SKM-1 (cell line): ENCODE measurements at regions not wholly inside any gene's neighbourhood (a gene's known extent, or its start where the extent isn't known, plus 50 kb on each side); places are given as distances from the start of the nearest gene placed in this dataset.

Experiments
- DNase-seq: peaks from one replicate; lab custom pipeline; 2025; ENCODE audit not compliant: unreplicated experiment; lab: John Stamatoyannopoulos, UW

DNA sequence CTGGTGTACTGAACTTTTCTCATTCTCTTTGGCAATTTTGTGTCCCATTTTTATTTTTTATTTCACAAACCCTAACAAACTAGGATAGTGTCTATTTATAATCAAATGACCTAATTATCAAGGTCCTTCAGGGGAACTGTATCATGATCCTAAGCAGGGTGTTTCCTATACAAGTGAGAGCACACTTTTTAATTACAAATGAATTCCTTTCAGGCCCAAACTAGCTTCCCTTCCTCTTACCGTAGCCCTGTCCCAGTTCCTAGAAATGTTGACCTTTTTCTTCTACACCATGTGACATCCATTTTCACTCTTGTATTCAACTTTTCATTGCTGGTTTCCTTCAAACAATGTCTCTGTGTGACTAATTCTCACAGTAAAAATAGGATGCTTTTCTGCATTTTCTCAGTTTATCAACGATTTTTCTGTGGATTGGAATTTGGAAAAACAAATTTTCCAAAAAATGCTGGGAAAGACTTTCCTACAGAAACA lies 411.4 kb downstream of the CCDC91 start:
- no peak for DNase-seq

DNA sequence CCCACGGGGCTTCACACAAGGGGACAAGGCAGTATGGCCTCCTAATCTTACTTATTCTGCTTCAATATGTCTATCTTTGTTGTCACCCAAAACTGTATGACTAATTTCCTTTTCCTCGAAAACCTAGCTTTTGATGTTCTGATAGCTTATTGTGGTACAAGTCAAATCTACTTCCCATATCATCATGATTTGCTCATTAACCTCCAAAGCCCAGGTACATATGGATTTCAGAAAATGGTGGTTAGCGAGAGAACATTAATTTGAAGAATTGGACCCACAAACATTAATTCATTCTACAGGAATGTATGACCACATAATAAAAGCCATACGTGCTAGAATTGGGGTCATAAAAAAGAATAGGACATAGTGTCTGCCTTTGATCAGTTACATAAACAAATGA lies 412.5 kb downstream of the CCDC91 start:
- DNase-seq = no peak

DNA sequence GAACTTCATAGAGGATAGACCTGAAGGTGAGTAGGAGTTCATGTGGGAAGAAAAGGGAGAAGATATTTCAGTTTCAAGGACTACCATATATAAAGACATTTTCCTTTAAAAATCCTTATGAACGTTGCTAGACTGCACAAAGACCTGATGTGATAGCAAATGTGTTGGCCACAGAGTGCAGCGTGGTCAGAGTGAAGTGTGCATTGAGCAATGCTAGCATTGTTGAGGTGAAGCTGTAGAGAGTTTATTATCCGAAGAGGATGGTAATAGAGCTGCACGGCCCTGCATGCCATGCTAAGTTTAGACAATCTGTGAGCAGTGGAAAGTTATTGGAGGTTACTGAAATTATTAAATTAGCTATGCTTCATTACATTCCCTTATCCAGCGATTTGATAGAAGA lies 413.0 kb downstream of the CCDC91 start:
- no peak for DNase-seq

GRCh38 chr12:28603801-28604200 lies 413.5 kb downstream of the CCDC91 start:
- DNase-seq = no peak

DNA sequence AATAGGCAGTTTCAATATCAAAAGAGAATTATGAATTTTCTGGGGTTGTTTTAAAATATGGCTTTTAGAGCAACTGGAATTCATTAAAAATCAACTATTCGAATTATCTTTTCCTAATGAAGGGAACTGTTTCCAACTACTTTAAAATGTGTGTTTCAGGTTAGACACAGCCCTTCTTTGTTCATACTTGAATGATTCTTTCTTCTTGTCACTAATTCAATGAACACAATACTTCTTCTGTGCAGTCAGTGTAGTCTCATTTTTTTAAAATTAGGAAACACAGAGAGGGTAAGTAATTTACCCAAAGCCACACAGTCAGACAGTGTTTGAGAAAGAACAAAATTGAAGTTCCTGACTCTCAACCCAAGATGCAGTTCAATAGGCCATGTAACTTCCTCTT lies 414.0 kb downstream of the CCDC91 start:
- DNase-seq = no peak

DNA sequence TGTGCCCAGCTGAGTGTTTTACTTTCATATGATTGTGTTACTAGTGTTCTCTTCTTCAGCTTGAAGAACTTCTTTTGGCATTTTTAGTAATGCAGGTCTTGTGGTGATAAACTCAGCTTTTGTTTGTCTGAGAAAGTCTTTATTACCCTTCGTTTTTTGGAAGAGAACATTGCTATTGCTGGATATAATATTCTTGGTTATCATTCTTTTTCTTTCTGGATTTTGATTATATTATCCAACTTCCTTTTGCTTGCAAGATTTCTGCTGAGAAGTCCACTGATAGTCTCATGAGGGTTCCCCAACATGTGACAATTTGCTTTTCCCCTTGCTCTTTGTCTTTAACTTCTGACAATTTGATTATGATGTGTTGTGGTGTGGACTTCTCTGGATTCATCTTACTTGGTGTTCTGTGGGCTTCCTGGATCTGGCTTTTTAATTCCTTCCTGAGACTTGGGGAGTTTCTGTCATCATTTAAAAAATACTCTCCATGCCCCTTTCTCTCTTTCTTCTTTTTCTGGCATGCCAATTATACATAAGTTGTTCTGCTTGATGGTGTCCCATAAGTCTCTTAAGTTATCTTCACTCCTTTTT lies 416.8 kb downstream of the CCDC91 start:
- DNase-seq = no peak

DNA sequence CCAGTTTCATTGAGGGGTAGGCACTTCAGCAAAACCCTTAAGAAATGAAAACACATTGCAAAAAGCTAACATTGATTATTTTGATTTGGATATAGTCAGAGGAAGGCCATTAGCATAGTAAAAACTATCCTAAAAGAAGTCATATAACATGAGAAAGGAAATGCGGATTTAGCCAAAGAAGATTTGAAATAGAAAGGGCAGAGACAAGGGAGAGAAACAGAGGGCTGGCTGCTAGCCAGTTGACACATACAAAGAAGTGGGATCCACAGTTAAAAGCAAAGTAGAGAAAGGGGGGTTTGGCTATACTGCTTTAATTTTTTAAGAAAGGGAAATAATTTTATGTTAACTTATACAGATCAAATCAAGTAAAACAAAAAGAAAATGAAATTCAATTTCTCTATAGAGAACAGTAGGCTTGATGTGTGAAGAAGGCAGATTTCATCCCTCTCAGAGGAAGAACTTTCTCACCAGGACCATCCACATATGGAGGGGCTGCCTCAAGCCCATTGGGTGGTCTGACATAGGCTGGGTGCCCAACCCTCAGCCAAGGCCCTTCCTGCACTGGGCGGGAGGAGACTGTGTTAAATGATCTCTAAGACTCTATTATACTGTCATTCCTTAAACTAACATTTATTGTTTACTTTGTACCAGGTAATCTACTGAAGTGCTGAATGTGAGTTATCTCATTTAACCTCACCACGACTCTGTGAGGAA lies 420.3 kb downstream of the CCDC91 start:
- no peak for DNase-seq

DNA sequence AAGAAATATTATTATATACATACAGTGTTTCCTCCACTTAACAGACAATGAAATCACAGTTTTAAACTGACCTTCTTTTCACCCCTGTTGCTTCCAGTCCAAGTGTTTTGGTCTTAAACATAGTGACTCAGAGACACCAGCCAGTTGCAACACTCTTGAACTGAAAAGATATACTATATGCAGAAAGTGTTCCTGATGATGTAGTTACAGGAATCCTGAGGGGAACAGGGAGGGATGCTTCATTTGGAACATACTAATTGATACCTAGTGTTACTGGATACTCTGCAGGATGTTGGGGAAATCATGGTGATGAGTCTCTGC lies 420.8 kb downstream of the CCDC91 start:
- no peak for DNase-seq

- DNase-seq = no peak
Observed at GRCh38 chr12:28611449-28611848, 421.2 kb downstream of the CCDC91 start.

- no peak for DNase-seq
Observed at GRCh38 chr12:28618171-28618570, 427.9 kb downstream of the CCDC91 start.

- no peak for DNase-seq
Observed at GRCh38 chr12:28618772-28619171, 428.5 kb downstream of the CCDC91 start.

DNA sequence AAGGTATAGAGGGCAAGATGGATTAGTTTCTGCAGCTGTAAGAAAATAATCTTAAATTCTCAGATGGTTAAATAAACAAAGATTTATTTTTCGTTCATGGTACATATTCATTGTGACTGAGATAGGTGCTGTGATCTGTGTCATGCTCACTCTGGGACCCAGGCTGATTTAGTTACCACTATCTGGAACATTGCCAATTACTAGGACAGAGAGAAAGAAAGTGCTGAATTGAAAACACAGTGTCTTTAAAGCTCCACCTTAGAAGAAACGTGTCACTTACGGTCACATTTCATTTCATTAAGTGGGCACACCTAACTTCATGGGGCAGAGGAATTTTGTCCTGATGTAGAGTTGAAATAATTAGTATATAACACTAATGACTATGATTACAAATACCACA lies 430.0 kb downstream of the CCDC91 start:
- DNase-seq = no peak

- DNase-seq = no peak
Observed at GRCh38 chr12:28622406-28622805, 432.1 kb downstream of the CCDC91 start.

GRCh38 chr12:28626504-28626903 lies 436.2 kb downstream of the CCDC91 start:
- DNase-seq = no peak

GRCh38 chr12:28629691-28630090 lies 439.4 kb downstream of the CCDC91 start:
- DNase-seq = no peak

- DNase-seq = no peak
Observed at GRCh38 chr12:28631831-28632230, 441.6 kb downstream of the CCDC91 start.

- DNase-seq = no peak
Observed at GRCh38 chr12:28640519-28640918, 450.3 kb downstream of the CCDC91 start.

GRCh38 chr12:28645436-28645835 lies 455.2 kb downstream of the CCDC91 start:
- DNase-seq = no peak

- DNase-seq = no peak
Observed at GRCh38 chr12:28645891-28646290, 455.6 kb downstream of the CCDC91 start.

GRCh38 chr12:28650906-28651305 lies 460.6 kb downstream of the CCDC91 start:
- DNase-seq = no peak

- DNase-seq = no peak
Observed at GRCh38 chr12:28652239-28652638, 462.0 kb downstream of the CCDC91 start.

- DNase-seq = no peak
Observed at GRCh38 chr12:28681980-28682379, 467.1 kb upstream of the FAR2 start.

GRCh38 chr12:28683366-28683765 lies 465.7 kb upstream of the FAR2 start:
- no peak for DNase-seq
